AG10803 (cell line): ENCODE measurements at regions not wholly inside any gene's neighbourhood (a gene's known extent, or its start where the extent isn't known, plus 50 kb on each side); places are given as distances from the start of the nearest gene placed in this dataset.

Experiments used
- DNase-seq: peaks from one replicate; pipeline ENCODE4 v3.0.0; 2010; ENCODE audit warnings: low read depth
- H3K4me3 ChIP-seq: 2 replicates; pipeline ENCODE4 v1.5.1; 2011; ENCODE audit warnings: mild to moderate bottlenecking, low read length, control low read depth
- TF ChIP-seq, protein P1 (sequence below): conservative IDR thresholded peaks from 2 replicates; pipeline ENCODE4 v1.5.1; 2011; ENCODE audit warnings: mild to moderate bottlenecking, low read length, control low read depth, inconsistent platforms

DNA sequence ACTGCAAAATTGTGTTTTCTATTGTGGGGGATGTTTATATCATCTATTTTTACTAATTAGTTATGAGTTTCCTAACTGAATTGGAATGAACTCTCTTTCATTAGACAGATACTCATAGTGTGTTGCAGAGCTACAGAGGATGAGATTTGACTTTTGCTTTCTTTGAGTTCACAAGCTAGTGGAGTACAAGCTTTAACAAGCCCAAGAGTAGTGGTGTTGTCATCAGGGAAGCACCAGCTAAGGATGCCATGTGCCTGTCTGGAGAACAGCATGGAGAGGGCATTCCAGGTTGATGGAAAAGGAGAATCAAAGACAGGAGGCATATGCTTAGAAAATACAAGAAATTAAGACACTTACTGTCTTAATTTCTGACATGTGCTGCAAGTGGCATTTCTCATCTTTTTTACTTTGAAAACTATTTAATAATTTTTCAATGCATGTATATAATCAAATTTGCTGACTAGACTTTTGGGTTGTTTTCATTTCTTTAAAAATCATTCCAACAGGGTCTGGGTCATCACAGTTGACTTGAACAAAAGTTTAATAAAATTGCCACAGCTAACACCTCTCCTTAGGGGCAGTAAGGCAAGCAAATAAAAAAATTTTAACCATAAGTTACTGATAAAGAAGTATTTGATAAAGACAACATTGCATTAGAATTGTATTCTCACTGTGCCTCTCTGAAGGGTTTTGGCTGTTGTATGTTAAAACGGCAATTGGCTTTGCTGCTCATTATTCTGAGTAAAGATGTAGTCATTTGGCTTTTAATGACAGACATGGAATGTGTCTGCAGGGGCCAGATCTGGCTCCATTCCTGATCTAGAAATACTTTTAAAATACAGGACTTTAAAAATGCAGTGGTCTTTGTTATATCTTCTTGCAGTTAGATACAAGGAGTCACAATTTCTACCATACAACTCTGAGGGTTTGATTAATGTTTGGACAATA is 323.7 kb upstream of the CDH11 start:
- peak; percentile 24 for DNase-seq
- H3K4me3 ChIP-seq: no peak overlapping the region
- TF ChIP-seq, protein P1, sequence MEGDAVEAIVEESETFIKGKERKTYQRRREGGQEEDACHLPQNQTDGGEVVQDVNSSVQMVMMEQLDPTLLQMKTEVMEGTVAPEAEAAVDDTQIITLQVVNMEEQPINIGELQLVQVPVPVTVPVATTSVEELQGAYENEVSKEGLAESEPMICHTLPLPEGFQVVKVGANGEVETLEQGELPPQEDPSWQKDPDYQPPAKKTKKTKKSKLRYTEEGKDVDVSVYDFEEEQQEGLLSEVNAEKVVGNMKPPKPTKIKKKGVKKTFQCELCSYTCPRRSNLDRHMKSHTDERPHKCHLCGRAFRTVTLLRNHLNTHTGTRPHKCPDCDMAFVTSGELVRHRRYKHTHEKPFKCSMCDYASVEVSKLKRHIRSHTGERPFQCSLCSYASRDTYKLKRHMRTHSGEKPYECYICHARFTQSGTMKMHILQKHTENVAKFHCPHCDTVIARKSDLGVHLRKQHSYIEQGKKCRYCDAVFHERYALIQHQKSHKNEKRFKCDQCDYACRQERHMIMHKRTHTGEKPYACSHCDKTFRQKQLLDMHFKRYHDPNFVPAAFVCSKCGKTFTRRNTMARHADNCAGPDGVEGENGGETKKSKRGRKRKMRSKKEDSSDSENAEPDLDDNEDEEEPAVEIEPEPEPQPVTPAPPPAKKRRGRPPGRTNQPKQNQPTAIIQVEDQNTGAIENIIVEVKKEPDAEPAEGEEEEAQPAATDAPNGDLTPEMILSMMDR: no peak

DNA sequence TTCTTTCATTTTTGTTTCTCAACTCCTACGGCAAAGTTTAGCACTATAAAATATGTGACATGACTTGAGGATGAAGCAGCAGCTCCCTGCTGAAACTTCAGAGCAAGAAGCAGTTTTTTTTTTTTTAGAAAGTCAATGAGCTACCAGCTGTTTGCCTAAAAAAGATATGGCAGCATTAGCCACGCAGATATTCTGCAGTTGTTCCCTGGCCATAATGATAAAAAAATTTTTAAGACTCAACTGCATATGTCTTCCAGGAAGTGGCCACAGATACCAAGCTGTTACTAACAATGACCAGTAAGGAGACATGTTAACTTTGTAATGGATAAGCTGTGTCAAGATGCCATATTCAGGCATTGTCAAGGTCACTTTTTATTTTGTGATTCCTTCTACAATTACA is 319.6 kb upstream of the CDH11 start:
- DNase-seq: no peak
- TF ChIP-seq, protein P1: no peak
- H3K4me3 ChIP-seq: no peak overlapping the region

DNA sequence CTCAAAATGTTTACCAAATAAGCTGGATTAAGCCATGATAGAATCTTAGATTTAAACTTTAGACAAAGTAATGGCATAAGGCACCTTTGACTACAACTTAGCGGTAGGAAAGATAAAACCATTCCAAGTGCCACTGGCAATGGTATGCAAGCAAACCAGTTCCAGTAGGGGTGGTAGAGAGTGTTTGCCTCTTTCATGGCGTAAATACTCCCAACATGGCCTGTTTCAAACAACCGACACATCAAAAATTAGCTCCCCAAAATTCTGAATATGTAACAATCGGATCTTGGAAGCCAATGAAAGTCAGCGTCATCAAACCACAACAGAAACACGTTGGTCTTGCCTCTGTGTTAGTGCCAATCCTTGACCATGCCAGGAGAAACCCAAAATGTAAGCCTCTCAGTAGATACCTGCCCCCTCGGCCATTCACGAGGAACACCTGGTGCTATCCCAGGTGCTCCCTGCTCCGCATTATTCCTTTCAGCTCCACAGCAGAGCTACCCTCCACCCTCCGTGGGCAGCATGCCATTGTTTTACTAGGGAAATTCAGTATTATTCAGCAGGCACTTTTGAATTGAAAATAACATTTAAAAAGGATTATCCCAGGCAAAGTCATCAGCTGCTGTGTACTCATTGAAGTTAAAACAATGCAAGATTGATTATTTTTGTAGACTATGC is 307.8 kb upstream of the CDH11 start:
- no peak overlapping the region for H3K4me3 ChIP-seq
- DNase-seq: no peak
- TF ChIP-seq, protein P1: no peak

DNA sequence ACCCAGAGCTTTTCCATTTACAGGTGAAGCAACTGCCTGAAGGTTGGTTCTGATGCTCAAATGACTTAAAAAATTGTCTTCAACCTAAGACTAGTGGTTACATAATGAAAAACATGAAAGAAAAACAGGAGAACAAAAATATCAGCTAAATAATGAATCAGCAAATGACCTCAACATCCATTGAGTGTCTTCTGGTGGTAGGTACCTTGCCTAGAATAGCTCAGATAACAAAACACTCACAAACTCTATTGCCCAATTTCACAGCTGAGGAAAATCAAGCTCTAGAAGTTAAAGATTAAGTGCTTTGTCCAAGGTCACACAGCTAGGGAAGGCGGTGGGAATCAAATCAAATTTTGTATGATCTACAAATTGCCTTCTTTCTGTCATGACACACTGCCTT is 304.6 kb upstream of the CDH11 start:
- DNase-seq: no peak
- H3K4me3 ChIP-seq: no peak overlapping the region
- TF ChIP-seq, protein P1: no peak

DNA sequence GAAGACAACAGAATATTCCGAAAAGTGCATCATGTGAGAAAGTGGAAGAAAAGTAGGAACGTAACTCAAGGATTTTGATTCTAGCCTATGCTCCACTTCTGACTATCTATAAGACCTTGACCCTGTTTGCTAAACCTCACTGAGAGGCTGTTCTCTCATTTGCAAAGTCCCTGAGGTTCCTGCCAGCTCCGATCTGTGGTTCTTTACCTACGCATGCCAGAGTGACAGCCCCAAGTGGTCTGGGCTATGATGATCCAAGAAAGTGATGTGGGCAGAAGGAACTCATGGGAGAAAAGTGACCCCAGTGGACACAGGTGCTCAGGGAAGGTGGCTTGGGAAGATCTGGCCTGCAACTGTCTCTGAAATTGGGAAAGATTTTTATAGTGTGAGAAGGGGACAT is 301.1 kb upstream of the CDH11 start:
- no peak overlapping the region for H3K4me3 ChIP-seq
- TF ChIP-seq, protein P1: no peak
- DNase-seq: no peak

DNA sequence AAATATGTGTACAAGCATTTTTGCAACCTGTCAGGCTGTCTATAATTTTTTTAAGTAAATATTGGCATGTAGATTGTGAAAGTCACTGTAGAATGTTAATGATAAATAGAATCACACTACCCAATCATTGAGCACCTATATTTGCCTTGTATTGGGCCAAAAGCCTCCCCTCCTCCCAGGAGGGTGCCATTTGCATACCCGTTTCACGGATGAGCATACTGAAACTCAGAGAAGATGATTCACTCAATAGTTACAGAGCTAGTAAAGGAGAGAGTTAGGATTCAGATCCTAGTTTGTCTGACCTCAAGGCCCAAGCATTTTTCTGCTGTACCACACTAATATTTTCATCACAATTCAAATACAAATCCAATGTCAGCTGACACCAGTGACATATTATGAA is 299.7 kb upstream of the CDH11 start:
- no peak for DNase-seq
- no peak overlapping the region for H3K4me3 ChIP-seq
- TF ChIP-seq, protein P1: no peak
